GM13976 (cell line): ENCODE measurements at regions not wholly inside any gene's neighbourhood (a gene's known extent, or its start where the extent isn't known, plus 50 kb on each side); places are given as distances from the start of the nearest gene placed in this dataset.

Source experiments
- DNase-seq: peaks from one replicate; pipeline ENCODE4 v3.0.0; 2012; ENCODE audit warnings: low spot score
- CTCF ChIP-seq: IDR thresholded peaks from 2 replicates; pipeline ENCODE4 v1.5.1; 2012; ENCODE audit warnings: borderline replicate concordance, mild to moderate bottlenecking; ENCODE audit not compliant: insufficient read depth; ENCODE audit errors: extremely low read depth, missing control alignments, control extremely low read depth
- in situ Hi-C: fragments of 300-500 bp; cut with MboI; formaldehyde crosslinking; loops from one replicate; pipeline ENCODE4 v1.12.0; 2022; ENCODE audit warnings: low sequenced_read_pairs, mixed read lengths, inconsistent platforms; ENCODE audit not compliant: unreplicated experiment

DNA sequence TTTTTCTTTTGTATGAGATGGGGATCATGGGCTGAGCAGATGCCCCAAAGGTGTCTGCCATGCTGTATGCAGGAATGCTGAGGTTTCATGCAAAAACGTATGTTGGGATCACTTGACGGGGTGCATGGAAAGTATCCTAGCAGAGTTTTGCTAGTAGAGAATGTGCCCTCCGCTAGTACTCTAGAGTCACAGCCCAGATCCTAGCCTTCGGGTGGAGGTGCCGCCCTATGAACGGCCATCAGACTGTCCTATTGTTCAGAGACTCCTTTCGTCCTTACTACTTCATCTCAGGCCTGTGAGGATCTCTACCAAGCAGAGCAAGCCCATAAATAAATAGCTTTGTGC, 69.6 kb upstream of the SPATA31E1 start:
- in situ Hi-C loops: no loop called here
- no peak for TF ChIP-seq CTCF
- DNase-seq: no peak

GRCh38 chr9:87816036-87816435, 66.6 kb upstream of the SPATA31E1 start:
- TF ChIP-seq CTCF: no peak
- DNase-seq: no peak
- in situ Hi-C loops: no loop called here

DNA sequence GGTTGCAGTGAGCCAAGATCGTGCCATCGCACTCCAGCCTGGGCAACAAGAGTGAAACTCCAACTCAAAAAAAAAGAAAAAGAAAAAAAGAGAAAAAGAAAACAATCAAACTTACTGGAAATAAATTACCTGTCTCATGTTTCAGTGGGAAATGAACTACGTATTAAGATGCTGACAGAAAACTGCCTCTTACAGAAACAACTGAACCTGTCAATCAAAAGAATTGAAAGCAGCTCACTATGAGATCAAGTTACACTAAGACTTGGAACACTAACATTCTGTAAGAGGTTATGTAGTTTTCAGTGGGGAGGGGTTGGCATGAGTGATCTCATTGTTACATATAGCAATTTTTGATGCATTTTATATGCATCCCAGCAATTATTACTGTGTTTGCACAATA, 64.4 kb upstream of the SPATA31E1 start:
- DNase-seq: no peak
- no peak for TF ChIP-seq CTCF
- in situ Hi-C loops: no loop called here

DNA sequence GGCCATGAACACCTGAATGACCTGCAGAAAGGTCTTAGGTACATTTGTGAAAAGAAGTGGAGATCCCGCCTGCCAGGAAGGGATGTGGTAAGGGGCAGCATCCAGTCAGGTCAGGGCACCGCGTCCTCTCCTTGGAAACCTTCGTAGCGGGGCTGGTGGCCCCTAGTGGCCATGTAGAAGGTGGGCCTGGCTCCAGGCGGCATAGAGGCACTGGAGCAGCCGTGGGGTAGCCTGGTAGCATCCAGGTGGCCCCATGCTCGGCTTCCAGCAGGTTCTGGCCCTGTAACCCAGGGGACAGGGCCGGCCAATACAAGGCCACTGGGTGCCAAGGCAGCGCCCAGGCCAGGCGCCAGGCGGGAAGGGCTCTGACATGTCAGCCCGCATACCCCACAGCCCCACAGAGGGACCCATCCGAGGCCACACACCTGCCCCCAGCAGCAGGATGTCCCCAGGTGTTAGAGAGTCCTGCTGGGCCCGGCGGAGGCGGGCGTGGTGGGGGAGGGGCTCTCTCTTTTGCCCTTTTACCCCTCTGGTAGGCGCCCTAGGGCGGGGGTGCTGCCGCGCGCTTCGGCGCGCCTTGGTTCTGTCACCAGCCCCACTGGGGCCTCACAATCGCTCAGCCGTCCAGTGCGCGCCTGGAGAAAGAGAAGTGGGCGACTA, 58.3 kb upstream of the SPATA31E1 start:
- no peak for TF ChIP-seq CTCF
- DNase-seq: no peak
- in situ Hi-C loops: no loop called here

DNA sequence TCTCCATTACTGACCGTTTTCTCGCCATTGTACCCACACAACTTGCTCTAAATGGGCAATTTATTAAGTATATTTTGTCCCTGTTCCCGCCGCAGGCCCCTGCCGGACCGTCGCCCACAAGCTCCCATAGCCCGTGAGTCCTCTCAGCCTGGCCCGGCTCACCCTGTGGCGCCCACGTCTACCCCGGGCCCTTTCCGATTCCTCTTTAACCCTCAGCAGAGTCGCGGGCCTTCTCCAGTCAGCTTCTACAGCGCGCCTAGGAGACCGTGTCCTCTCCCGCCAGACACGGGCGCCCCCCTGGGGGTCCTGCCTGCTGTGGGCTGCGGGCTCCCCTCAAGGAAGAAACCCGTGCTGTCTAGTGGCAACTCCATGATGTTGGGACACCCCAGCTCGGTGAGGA, 57.8 kb upstream of the SPATA31E1 start:
- no peak for TF ChIP-seq CTCF
- in situ Hi-C loops: no loop called here
- no peak for DNase-seq

GRCh38 chr9:87826331-87826730, 56.3 kb upstream of the SPATA31E1 start:
- no peak for TF ChIP-seq CTCF
- DNase-seq: no peak
- in situ Hi-C loops: no loop called here

DNA sequence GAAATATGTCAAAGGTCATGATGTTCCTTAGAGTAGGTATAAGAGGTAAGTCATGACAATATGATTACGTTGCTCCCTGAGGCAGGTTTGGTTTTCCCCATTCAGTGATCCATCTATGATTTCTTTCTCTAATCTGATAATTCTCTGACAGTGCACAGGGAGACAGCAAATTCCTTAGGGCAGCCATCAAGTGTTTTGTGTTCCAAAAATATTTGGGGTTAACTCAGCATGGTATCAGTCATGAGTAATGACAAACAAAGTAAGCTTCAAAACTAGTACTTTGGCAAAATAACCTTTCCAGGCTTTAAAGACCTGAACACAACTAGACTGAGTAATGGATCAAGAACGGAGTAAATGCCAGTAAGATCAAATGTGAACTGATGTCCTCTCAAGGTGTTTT, 55.3 kb upstream of the SPATA31E1 start:
- in situ Hi-C loops: no loop called here
- no peak for TF ChIP-seq CTCF

More for the DNA sequence above, 55.3 kb upstream of the SPATA31E1 start:
- DNase-seq: no peak
